ENCODE measurements at regions not wholly inside any gene's neighbourhood (a gene's known extent, or its start where the extent isn't known, plus 50 kb on each side); places are given as distances from the start of the nearest gene placed in this dataset.

DNA sequence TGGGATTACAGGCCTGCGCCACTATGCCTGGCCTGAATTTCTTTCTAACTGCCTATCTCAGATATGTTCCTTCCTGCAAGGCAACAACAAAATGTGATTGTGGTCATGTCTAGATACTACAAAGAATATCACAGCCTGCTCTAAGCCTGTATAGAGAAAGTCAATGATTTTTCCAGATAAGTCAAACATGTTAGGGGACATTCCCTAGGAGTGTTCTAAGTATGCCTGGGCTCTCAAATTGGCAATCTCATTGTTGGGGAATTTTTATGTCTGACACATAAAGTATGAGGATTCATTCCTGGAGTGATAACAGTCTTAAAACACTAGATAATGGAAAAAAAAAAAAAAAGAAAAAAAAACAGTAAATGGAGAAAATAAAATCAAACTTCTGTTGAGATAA is 406.1 kb downstream of the GATA3 start:
- no peak for TF ChIP-seq GATA3 (IDR thresholded peaks at IDR 0.05; ENCODE audit: low read depth, low read length)
- TF ChIP-seq GATA2 (IDR thresholded peaks at IDR 0.05; ENCODE audit: low read depth, low read length) = no peak

All from SH-SY5Y (cell line).